HG02623 (cell line): ENCODE measurements at regions not wholly inside any gene's neighbourhood (a gene's known extent, or its start where the extent isn't known, plus 50 kb on each side); places are given as distances from the start of the nearest gene placed in this dataset.
"Not testable (repeated sequence)": the region's sequence is repeated elsewhere in the genome, so short reads cannot be mapped to it uniquely, and the experiment has no call there.

Source experiments
- ATAC-seq: cut with Tn5 transposase; IDR thresholded peaks from one replicate; pipeline ENCODE4 v1.9.1; 2021; ENCODE audit warnings: moderate library complexity; ENCODE audit not compliant: unreplicated experiment

DNA sequence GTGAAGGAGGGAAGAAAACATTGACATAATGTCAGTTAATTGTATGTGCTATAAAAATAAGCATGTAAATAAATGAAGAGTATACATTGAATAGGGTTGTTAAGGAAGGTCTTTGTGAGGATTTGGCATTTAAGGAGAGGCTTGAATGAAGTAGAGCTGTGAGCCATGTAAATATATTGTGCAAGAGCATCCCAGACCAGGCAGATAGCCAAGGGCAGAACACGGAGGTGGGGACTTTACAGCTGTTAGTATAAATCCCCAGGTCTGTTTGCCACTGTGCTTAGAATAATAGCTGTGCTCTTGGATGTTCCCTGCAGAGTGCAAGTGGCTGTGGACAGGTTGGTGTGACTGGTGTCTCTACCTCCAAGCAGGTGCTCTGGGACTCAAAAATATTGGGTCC, 211.7 kb downstream of the LRRC70 start:
- no peak for ATAC-seq

- ATAC-seq = no peak
These were observed 207.5 kb downstream of the LRRC70 start for GRCh38 chr5:62786099-62786498.

- ATAC-seq = no peak
These were observed 207.0 kb downstream of the LRRC70 start for GRCh38 chr5:62785588-62785987.

- peak; percentile 50 for ATAC-seq
These were observed 204.9 kb downstream of the LRRC70 start for GRCh38 chr5:62783374-62784057.

GRCh38 chr5:62780888-62781287, 202.3 kb downstream of the LRRC70 start:
- no peak for ATAC-seq

DNA sequence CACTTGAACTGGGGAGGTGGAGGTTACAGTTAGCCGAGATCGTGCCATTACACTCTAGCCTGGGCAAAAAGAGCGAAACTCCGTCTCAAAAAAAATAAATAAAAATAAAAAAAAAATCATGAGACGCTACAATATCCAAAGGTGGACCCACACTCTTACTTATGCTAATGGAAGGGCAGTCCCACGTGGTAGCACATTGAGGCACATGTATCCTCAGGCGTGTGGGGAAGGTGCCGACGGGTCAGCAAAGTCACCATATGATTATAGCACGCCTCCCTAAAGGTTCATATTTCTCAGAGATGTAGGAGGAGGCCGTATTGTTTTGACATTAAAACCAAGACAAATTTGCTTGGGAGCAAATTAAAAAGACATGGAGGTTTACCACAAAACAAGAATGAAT, 201.6 kb downstream of the LRRC70 start:
- ATAC-seq = no peak

DNA sequence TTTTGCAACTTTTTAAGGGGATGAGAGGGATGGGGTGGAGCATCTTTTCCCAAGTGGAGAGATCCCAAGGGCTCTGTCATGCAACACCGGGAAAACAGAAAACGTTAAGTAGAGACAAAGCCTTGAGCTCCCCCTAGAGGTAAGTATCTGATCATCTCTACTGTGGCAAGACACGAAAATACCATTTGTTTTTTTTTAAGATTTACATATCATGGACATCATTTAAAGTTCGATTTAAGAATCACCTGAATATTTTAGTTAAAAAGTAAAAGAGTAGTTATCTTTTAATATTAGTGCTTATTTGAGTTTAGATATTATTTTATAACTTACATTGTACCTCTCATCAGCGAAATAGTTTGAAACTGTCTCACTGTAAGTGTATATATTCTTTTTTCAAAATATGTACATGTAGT, 200.4 kb downstream of the LRRC70 start:
- ATAC-seq = no peak

DNA sequence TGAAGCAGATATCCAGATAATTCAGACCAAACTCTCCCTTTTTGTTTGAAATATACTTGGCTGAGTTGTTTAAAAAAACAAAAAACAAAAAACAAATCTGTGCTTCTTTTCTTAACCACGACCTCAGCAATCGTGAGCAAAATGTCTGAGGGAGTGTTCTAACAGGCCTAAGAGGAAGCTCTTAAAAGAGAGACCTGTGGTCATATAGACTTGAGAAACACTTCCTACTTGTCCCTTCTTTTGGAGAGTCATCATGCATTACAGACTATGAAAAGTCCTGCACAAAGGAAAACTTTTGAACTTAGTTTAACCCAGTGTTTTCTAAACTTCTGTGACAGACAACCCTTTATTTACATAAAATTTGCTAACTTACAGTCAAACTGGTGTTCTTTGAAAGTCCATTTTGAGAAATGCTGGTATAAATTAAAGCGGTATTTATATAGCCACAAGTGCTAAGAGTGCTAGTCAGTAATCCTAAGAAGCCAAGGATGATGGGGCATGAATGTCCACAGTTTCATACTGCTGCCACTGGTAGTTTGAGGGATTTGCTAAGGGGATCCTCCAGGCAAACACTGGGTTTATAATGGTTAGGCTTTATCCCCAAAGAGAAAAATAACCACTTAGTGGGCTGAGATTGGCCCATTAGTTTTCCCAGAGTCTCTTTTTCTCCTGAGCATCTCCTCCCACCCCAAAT, 199.8 kb downstream of the LRRC70 start:
- ATAC-seq = no peak

GRCh38 chr5:62777081-62777480, 198.5 kb downstream of the LRRC70 start:
- ATAC-seq = not testable (repeated sequence)

- not testable (repeated sequence) for ATAC-seq
These were observed 198.0 kb downstream of the LRRC70 start for GRCh38 chr5:62776592-62776991.

DNA sequence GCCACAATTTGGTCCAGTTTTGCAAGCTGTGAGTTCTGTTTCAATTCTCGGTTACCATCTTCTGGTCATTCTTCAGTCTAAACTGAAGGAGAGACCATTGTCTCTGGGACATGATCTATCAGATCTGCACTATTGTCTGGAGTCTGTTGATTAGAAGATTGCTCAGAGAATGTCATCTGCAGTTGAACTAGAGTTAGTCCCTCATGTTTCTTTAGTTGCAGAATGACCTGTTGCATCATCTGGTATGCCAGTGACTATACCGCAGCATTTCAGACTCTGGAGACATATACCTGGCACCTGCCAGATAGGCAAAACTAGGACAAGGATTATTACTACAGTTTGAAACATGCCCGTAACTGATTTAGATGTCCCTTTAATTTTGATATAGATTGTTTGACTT, 194.8 kb downstream of the LRRC70 start:
- no peak for ATAC-seq

DNA sequence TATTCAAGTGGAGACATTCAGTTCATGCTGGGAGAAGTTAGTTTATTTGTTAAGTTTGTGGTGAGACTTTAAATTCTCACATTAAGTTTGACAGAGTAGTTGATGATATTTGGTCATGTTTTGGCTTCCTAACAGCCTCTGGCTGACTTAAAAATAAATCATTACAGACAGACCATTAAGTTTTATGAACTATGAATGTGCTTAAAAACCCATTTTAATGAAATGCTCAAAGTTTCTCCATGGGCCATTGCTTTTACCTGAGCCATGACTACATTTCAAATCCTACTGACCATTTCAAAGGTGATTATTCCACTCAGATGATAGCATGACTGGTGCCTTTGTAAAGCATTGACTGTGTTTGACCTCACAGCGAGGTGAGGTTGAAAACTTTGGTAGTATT, 192.7 kb downstream of the LRRC70 start:
- no peak for ATAC-seq

GRCh38 chr5:62767650-62768049, 189.0 kb downstream of the LRRC70 start:
- ATAC-seq = no peak

DNA sequence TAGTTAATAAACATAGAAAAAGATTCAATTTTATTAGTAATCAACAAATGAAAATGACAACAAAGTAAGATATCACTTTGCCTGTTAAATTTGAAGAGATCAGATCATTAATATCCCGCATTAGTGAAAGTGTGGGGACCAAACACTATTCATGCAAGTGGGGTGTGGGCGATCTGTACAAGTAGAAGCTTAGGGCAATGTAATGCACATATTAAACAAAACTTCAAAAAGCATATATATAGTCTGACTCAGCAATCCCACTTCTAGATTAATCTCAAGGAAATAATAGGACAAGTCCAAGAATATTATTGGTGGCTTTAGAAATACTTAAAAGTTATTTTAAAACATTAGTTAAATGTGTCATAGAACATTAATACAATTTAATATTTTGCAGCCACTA, 188.5 kb downstream of the LRRC70 start:
- ATAC-seq = no peak

- no peak for ATAC-seq
These were observed 183.9 kb downstream of the LRRC70 start for GRCh38 chr5:62762503-62762902.

- not testable (repeated sequence) for ATAC-seq
These were observed 179.1 kb downstream of the LRRC70 start for GRCh38 chr5:62757686-62758085.

DNA sequence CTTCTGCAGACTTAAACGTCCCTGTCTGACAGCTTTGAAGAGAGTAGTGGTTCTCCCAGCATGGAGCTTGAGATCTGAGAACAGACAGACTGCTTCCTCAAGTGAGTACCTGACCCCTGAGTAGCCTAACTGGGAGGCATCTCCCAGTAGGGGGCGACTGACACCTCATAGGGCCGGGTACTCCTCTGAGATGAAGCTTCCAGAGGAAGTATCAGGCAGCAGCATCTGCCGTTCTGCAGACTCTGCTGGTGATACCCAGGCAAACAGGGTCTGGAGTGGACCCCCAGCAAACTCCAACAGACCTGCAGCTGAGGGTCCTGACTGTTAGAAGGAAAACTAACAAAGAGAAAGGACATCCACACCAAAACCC, 174.4 kb downstream of the LRRC70 start:
- not testable (repeated sequence) for ATAC-seq

DNA sequence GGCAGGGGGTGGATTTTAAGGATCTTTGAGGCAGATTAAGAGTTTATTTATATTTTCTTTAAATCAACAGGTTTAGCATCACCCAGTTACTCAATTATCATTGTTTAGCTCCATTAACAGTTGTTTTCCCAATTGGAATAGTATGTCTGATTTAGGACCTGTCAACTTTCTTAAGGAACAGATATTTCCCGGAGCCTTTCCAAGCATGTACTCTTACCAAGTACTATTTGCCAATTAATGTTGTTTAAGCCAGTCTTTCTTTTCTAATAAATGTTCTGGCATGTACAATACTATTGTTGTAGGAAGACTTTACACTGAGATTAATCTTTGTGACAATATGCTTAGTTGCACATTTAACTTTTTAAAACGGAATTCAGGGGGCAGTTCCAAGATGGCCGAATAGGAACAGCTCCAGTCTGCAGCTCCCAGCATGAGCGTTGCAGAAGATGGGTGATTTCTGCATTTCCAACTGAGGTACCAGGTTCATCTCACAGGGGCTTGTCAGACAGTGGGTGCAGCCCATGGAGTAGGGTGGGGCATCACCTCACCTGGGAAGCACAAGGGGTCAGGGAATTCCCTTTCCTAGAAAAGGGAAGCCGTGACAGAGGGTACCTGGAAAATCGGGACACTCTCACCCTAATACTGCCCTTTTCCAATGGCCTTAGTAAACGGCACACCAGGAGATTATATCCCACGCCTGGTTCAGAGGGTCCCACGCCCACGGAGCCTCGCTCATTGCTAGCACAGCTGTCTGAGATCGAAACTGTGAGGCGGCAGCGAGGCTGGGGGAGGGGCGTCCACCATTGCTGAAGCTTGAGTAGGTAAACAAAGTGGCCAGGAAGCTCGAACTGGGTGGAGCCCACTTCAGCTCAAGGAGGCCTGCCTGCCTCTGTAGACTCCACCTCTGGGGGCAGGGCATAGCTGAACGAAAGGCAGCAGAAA, 173.7 kb downstream of the LRRC70 start:
- ATAC-seq = not testable (repeated sequence)

DNA sequence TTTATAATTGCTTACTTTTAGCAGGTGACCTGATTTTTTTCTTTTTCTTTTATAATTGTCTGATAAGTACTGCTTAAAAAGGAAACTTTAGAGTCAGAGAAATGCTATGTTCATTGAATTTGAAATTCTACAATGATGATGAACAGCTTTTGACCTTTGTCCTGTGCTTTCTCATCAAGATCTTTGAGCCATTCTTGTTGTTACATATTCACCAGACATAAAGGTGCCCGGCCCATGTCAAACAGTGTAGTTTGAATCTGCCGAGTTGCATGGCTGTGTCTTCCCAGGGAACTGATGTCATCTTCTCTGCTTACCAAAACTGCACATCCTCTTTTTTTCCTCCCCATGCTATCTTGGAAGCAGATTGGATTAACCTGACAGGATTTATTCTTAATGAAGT, 163.6 kb downstream of the LRRC70 start:
- ATAC-seq = no peak

- no peak for ATAC-seq
These were observed 163.1 kb downstream of the LRRC70 start for GRCh38 chr5:62741761-62742160.

DNA sequence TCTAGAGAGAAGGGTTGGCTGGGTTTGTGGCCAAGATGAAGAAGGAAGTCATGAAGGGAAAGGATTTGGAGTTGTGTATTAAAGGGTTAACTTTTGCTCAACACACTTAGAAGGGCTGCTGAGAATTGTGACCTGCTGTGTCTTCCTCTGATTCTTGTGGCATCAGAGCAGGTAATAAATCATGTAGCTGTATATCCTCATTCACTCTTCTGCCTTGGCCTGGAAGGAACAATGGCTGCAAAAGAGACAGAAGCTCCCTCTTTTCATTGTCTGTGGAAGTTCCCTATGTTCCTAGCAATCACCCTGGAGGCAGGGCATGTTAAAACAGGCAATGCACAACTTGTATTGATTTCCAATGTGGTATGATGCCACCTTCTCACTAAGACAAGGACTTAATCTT, 159.1 kb downstream of the LRRC70 start:
- no peak for ATAC-seq

GRCh38 chr5:62732677-62733121, 154.1 kb downstream of the LRRC70 start:
- ATAC-seq = no peak
